Uterus (tissue), 3 donors: ENCODE measurements at regions not wholly inside any gene's neighbourhood (a gene's known extent, or its start where the extent isn't known, plus 50 kb on each side); places are given as distances from the start of the nearest gene placed in this dataset.

Source experiments
- DNase-seq, 2 donors: peaks; one replicate each; pipeline ENCODE4 v3.0.0-alpha.2; 2019 to 2020
- H3K27ac ChIP-seq, 2 donors: fragments of 200-600 bp; sonication (generic); 1 replicate in 1 of 2; 2 replicates in 1 of 2; pipeline ENCODE4 v1.5.1; 2016 to 2018
- H3K27me3 ChIP-seq, 2 donors: fragments of 200-600 bp; sonication (generic); one replicate each; pipeline ENCODE4 v1.5.1; 2018 to 2019; ENCODE audit warnings: control low read depth in 1 of 2
- H3K36me3 ChIP-seq, 2 donors: fragments of 200-600 bp; sonication (generic); one replicate each; pipeline ENCODE4 v1.5.1; 2019; ENCODE audit warnings: control low read depth in 1 of 2
- H3K4me1 ChIP-seq, 2 donors: fragments of 200-600 bp; sonication (generic); one replicate each; pipeline ENCODE4 v1.5.1; 2018 to 2019; ENCODE audit warnings: control low read depth in 1 of 2
- H3K4me3 ChIP-seq, 2 donors: fragments of 200-600 bp; sonication (generic); 1 replicate in 1 of 2; 2 replicates in 1 of 2; pipeline ENCODE4 v1.5.1; 2018 to 2019; ENCODE audit warnings: mild to moderate bottlenecking in 1 of 2
- H3K9me3 ChIP-seq, 2 donors: fragments of 200-600 bp; sonication (generic); one replicate each; pipeline ENCODE4 v1.5.1; 2019; ENCODE audit warnings: control low read depth in 1 of 2
- POLR2A ChIP-seq, 2 donors: fragments of 450-650 bp; IDR thresholded peaks; one replicate each; pipeline ENCODE4 v1.6.1; 2016; ENCODE audit warnings: antibody characterized with exemption in 2 of 2, mild to moderate bottlenecking in 1 of 2, moderate library complexity in 1 of 2
- intact Hi-C: fragments of 100-400 bp; cut with DNase I; formaldehyde crosslinking; loops from one replicate; pipeline ENCODE4 v1.15.1; 2023; ENCODE audit warnings: low total_unique reads
- TF ChIP-seq, protein P1 (sequence below), 4 experiments: fragments of 200-600 bp in 2 of 4; fragments of 450-650 bp in 2 of 4; sonication (generic) in 2 of 4; IDR thresholded peaks; one replicate each; pipeline ENCODE4 v1.5.1; 2016 to 2019; ENCODE audit warnings: antibody characterized with exemption in 4 of 4, mild to moderate bottlenecking in 2 of 4, moderate library complexity in 1 of 4
- donor health status: DM: yes; HTN: yes; CAD: no.

GRCh38 chrX:66882101-66882500 lies 243.2 kb upstream of the EDA2R start:
- TF ChIP-seq POLR2A (IDR thresholded peaks at IDR 0.05) = no peak
- TF ChIP-seq, protein P1, sequence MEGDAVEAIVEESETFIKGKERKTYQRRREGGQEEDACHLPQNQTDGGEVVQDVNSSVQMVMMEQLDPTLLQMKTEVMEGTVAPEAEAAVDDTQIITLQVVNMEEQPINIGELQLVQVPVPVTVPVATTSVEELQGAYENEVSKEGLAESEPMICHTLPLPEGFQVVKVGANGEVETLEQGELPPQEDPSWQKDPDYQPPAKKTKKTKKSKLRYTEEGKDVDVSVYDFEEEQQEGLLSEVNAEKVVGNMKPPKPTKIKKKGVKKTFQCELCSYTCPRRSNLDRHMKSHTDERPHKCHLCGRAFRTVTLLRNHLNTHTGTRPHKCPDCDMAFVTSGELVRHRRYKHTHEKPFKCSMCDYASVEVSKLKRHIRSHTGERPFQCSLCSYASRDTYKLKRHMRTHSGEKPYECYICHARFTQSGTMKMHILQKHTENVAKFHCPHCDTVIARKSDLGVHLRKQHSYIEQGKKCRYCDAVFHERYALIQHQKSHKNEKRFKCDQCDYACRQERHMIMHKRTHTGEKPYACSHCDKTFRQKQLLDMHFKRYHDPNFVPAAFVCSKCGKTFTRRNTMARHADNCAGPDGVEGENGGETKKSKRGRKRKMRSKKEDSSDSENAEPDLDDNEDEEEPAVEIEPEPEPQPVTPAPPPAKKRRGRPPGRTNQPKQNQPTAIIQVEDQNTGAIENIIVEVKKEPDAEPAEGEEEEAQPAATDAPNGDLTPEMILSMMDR (IDR thresholded peaks at IDR 0.05) = no peak
- DNase-seq = no peak
- no peaks in the 10 kb centered on the region for H3K4me1 ChIP-seq
- no peaks in the 10 kb centered on the region for H3K36me3 ChIP-seq
- H3K9me3 ChIP-seq = no peaks in the 10 kb centered on the region
- H3K4me3 ChIP-seq = no peak overlapping the region
- H3K27me3 ChIP-seq = no peaks in the 10 kb centered on the region
- intact Hi-C loops = no loop called here
- H3K27ac ChIP-seq = no peak overlapping the region

- no peak for TF ChIP-seq POLR2A (IDR thresholded peaks at IDR 0.05)
- TF ChIP-seq, protein P1 (IDR thresholded peaks at IDR 0.05) = no peak
- H3K4me1 ChIP-seq = no peaks in the 10 kb centered on the region
- no peak overlapping the region for H3K4me3 ChIP-seq
- H3K9me3 ChIP-seq = no peaks in the 10 kb centered on the region
- H3K27ac ChIP-seq = no peak overlapping the region
- H3K27me3 ChIP-seq = no peaks in the 10 kb centered on the region
- H3K36me3 ChIP-seq = no peaks in the 10 kb centered on the region
- no peak for DNase-seq
- intact Hi-C loops = no loop called here
These were observed 237.9 kb upstream of the EDA2R start for GRCh38 chrX:66876776-66877175.

GRCh38 chrX:66872771-66873170 lies 233.9 kb upstream of the EDA2R start:
- no peak for DNase-seq
- no peak overlapping the region for H3K4me3 ChIP-seq
- intact Hi-C loops = no loop called here
- no peaks in the 10 kb centered on the region for H3K27me3 ChIP-seq
- no peaks in the 10 kb centered on the region for H3K9me3 ChIP-seq
- TF ChIP-seq POLR2A (IDR thresholded peaks at IDR 0.05) = no peak
- TF ChIP-seq, protein P1 (IDR thresholded peaks at IDR 0.05) = no peak
- no peaks in the 10 kb centered on the region for H3K36me3 ChIP-seq
- no peak overlapping the region for H3K27ac ChIP-seq
- H3K4me1 ChIP-seq = no peaks in the 10 kb centered on the region

DNA sequence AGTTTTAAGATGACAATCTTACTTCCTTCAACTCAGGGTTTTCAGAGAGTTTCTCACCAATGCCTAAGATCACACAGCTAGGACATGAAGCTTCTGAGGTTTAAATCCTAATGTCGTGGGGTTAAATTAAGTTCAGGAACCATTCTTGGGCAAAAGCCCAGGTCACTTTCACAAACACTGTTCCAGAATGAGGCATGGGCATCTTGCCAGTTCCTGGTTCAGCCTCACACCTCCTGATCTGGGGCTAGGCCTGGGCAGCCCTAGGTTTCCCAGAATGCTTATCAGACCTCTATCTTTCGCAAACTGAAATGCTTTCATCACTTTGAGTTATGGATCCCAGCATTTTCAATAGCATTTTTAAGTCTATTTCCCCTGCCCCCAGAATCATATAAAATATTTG lies 224.8 kb upstream of the EDA2R start:
- DNase-seq = no peak
- TF ChIP-seq, protein P1 (IDR thresholded peaks at IDR 0.05) = no peak
- no peak for TF ChIP-seq POLR2A (IDR thresholded peaks at IDR 0.05)
- no peaks in the 10 kb centered on the region for H3K4me1 ChIP-seq
- no peaks in the 10 kb centered on the region for H3K27me3 ChIP-seq
- no peaks in the 10 kb centered on the region for H3K9me3 ChIP-seq
- intact Hi-C loops = no loop called here
- no peaks in the 10 kb centered on the region for H3K36me3 ChIP-seq
- no peak overlapping the region for H3K4me3 ChIP-seq
- H3K27ac ChIP-seq = no peak overlapping the region

- Histone ChIP-seq H3K4me1 (no peaks in the 10 kb centered on the region), H3K9me3 (no peaks in the 10 kb centered on the region), H3K27me3 (peaks cover 0 to 5% of the 10 kb centered on the region in 2 donors), H3K36me3 (no peaks in the 10 kb centered on the region), H3K4me3 (no peak overlapping the region), H3K27ac (no peak overlapping the region)
- intact Hi-C loops = no loop called here
- DNase-seq = no peak
- no peak for TF ChIP-seq POLR2A (IDR thresholded peaks at IDR 0.05)
- TF ChIP-seq, protein P1 (IDR thresholded peaks at IDR 0.05) = no peak
These were observed 194.5 kb upstream of the EDA2R start for GRCh38 chrX:66833426-66833825.
